ENCODE measurements at regions not wholly inside any gene's neighbourhood (a gene's known extent, or its start where the extent isn't known, plus 50 kb on each side); places are given as distances from the start of the nearest gene placed in this dataset.
"Not testable (repeated sequence)": the region's sequence is repeated elsewhere in the genome, so short reads cannot be mapped to it uniquely, and the experiment has no call there.

DNA sequence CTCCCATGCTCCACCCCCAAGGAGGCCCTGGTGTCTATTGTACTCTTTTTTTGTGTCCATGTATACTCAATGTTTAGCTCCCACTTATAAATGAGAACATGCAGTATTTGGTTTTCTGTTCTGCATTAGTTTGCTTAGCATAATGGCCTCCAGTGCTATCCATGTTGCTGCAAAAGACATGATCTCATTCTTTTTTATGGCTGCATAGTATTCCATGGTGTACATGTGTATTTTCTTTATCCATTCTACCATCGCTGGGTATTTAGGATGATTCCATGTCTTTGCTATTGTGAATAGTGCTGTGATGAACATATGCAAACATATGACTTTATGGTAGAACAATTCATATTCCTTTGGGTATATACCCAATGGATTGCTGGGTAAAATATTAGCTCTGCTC, 138.1 kb upstream of the STK26 start:
- not testable (repeated sequence) for DNase-seq (ENCODE audit: low read depth in 2 of 2)

GRCh38 chrX:131893857-131894256, 129.2 kb upstream of the STK26 start:
- not testable (repeated sequence) for DNase-seq (ENCODE audit: low read depth in 2 of 2)

DNA sequence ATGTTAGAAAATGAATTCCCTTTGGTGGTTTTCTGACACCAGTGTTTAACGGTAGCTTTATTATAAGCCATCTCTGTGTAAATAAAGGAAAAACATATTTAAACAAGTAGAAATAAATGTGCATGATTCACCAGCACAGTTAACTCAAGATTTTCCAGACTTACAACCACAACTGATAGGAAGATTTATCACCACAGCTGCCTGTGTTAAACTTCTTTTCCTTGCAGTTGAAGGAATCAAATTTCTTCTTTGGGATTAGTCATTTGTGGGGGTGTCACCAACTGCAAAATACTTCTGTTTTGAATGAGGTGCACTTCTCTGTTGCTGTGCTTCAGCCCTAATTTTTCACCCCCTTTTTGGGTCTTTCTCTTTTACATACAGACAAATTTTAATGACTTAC, 128.1 kb upstream of the STK26 start:
- DNase-seq (ENCODE audit: low read depth in 2 of 2): no peak

DNA sequence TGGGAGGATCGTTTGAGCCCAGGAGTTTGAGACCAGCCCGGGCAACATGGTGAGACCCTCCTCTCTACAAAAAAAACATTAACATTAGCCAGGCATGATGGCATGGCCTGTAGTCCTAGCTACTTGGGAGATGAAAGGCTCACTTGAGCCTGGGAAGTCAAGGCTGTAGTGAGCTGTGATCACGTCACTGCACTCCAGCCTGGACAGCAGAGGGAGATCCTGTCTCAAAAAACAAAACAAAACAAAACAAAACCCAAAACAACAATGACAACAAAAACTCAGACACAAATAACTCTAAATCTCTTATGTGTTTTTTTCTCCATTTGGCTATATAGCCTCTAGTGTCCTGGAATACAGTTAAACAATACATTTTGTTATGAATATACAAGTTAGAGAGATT, 127.3 kb upstream of the STK26 start:
- DNase-seq (ENCODE audit: low read depth in 2 of 2): no peak

DNA sequence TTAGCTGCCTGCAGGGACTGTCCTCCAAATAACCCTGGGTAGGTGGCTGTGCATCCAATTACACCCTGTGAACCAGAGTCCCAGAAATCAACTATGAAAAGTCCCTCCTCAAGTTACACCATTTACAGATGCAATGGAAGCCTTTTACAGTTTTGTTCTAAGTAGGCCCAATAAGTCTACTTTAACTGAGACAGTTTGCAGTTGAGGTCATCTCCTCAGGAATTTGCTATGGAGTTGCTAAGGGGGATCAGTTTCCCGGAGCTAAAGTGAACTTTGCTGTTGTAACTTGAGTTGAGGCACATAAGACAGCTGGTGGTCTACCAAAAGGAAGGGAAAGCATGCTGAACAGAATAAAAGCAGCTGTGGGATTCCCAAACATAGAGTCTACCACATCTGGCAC, 121.6 kb upstream of the STK26 start:
- DNase-seq (ENCODE audit: low read depth in 2 of 2): no peak

DNA sequence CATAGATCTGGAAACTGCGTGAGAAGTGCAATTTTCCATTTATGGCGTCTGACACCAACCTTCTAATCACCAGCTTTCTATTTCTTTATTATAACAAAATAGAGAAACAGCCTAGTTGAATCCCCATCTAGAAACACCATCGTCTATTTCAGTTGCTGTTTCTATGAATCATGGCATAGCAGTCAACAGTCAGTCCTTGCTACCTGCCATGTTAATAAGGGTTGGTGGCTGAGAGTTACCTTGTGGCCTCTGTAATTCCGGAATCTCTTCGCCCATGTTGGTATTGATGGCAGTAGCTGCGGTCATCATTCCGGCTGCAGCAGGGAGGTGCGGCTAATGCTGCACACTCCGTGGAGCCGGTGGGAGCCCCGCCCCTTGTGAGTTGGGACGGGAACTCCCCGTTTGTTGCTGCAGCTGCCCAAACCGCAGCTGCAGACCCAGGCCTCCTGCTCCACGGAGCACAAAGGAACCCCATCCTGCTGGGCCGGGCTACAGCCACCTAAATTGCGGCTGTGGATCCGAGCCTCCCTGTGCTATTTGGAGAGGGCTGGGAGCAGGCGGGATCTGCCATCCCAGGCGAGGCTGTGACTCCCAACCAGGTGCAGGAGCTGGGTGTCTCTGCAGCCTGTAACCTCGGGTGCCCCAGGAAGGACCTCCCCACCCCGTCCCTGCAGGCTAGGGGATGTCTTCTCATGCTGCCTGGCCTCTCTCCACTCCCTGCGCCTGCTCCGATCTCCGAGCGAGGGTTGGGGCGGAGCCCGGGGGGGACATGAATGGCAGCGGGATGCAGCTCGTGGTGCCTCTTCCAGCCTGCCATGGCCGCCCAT, 115.4 kb upstream of the STK26 start:
- no peak for DNase-seq (ENCODE audit: low read depth in 2 of 2)

GRCh38 chrX:131910586-131910985, 112.5 kb upstream of the STK26 start:
- DNase-seq (ENCODE audit: low read depth in 2 of 2): no peak

DNA sequence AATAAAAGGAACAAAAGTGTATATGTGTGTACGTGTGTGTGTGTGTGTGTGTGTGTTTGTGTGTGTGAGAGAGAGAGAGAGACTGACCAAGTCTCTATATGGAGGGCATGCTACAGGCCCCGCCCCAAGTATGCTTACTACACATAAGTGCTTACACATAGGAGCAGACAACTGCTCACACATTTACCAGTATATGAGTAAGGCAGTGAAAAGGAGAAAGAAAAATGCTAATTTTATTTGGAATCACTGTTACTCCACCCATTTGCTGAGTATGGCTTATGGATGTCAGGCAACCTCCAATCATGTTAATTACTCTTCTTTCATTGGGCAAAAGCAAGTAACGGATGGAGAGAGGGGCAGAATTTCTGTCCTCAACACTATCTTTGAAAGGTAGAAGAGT, 107.6 kb upstream of the STK26 start:
- DNase-seq (ENCODE audit: low read depth in 2 of 2): no peak

- no peak for DNase-seq (ENCODE audit: low read depth in 2 of 2)
These were observed 105.5 kb upstream of the STK26 start for GRCh38 chrX:131917588-131917987.

- no peak for DNase-seq (ENCODE audit: low read depth in 2 of 2)
These were observed 104.3 kb upstream of the STK26 start for GRCh38 chrX:131918839-131919238.

DNA sequence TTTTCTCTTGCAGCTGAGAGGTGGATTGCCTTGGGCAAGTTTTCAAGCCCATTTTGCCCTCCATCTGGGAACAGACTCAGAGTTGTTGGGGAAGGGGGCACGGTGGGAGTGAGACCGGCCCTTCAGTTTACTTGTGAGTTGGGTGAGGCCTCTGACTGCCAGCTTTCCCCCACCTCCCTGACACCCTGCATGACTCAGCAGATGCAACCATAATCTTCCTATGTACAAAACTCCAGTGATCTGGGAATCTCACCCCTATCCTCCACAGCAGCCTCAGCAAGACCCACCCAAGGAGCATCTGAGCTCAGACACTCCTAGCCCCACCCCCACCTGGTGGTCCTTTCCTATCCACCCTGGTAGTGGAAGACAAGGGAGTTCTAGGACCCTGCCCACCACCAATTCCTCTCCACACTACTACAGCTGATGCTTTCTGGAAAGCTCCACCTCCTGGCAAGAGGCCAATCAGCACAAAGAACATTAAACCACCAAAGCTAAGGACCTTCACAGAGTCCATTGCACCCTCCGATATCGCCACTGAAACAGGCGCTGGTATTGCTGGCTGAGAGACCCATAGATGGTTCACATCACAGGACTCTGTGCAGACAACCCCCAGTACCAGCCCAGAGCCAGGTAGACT, 99.4 kb upstream of the STK26 start:
- DNase-seq (ENCODE audit: low read depth in 2 of 2): no peak

DNA sequence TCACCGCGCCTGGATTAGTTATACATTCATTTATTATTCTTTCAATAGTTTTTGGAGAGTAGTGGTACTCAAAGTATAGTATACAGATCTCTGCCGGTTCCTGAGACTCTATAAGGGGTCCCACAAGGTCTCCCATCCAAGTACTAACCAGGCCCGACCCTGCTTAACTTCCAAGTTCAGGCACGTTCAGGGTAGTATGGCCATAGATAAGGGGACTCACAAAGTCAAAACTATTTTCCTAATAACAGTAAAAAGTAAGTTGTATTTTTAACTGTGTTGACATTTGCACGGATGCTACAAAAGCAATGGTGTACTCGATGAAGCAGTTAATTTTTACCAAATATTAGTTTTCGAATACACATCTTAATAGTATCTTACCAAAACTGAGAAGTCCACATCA, 84.4 kb upstream of the STK26 start:
- DNase-seq (ENCODE audit: low read depth in 2 of 2): no peak

GRCh38 chrX:131942034-131942433, 81.1 kb upstream of the STK26 start:
- DNase-seq (ENCODE audit: low read depth in 2 of 2): no peak

GRCh38 chrX:131944936-131945902, 77.9 kb upstream of the STK26 start:
- no peak for DNase-seq (ENCODE audit: low read depth in 2 of 2)

- no peak for DNase-seq (ENCODE audit: low read depth in 2 of 2)
These were observed 71.9 kb upstream of the STK26 start for GRCh38 chrX:131951166-131951565.

DNA sequence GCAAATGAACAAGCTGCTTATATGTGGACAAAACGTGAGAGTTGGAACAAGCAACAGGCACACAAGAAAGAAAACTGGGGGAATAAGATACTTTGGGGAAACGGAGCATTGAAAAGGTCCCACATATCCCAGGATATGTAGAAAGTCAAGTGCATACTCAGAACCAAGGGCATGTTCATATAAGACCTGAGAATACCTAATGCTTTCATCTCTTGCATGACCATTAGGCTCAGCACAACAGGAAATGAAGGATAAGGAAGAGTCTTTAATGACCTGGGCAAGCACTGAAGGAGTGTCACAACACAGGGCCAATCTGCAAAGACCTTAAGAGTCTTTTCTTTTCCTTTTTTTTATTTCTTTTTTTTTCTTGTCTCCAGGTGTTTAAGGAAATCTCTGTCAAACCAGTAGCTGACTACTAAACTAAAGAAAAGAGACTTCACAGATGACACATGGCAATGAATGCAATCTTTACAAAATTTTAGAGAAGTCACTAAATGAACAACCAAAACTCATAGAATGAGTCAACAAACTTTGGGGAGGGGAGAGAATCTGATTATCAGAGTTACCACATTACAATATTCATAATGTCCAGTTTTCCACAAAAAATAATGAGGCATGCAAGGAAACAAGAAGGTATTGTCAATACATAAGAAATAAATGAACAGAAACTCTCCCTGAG, 67.9 kb upstream of the STK26 start:
- no peak for DNase-seq (ENCODE audit: low read depth in 2 of 2)

GRCh38 chrX:131958724-131959123, 64.4 kb upstream of the STK26 start:
- DNase-seq (ENCODE audit: low read depth in 2 of 2): no peak

GRCh38 chrX:131970347-131970746, 52.8 kb upstream of the STK26 start:
- DNase-seq (ENCODE audit: low read depth in 2 of 2): no peak
